ENCODE measurements at regions not wholly inside any gene's neighbourhood (a gene's known extent, or its start where the extent isn't known, plus 50 kb on each side); places are given as distances from the start of the nearest gene placed in this dataset.
A peak's percentile ranks its signal among the peaks of the same experiment; 100 is the strongest.

DNA sequence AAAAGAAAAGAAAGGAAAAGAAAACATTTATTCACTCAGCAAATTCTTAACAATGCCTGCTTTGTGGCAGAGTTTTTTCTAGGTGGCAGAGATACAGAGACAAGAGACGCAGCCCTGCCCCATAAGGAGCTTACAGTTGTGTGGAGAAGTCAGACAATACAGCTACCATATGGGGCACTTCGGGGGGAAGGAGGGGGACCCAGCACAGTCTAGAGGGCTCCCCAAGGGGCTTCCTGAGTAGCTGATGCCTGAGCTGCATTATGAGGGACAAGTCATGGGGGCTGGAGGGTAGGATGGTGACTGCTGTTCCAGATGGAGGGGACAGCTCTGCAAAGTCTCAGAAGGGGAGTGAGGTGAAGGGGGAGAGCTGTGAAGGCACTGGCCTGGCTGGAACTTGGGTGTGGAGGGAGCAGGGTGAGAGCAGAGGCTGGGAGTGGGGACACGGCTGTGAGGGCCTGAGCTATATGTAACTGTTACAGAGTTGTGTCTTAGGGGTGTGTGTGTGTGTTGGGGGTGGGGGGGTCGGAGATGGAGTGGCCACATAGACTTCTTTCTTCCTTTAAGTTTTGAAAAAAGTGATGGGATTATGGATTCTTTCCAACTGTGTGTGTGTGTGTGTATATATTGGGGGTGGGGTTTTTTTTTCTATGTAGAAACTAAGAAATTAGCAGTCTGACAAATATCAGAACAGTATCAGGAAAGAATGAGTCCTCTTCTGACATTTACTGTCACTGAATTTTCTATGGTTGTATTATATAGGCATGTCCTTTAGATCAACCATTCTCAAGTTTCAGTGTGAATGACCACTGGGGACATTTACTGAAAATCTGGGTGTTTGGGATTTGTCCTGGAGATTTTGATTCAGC is 66.0 kb upstream of the HAAO start:
- Histone ChIP-seq H3K27me3 (no peaks in the 10 kb centered on the region), H3K9me3 (peaks cover 0 to 21% (median 4%) of the 10 kb centered on the region in 4 donors), H3K27ac (no peak overlapping the region), H3K36me3 (no peaks in the 10 kb centered on the region), H3K4me3 (no peak overlapping the region), H3K4me1 (peaks cover 3 to 21% (median 17%) of the 10 kb centered on the region in 4 donors)
- 69 to 72% methylated on average over 4 of the region's 4 CpGs for WGBS, 2 donors
- no peak for DNase-seq (ENCODE audit: low spot score in 2 of 2)
- no peak for TF ChIP-seq POLR2A (IDR thresholded peaks at IDR 0.05)
- TF ChIP-seq EP300 (IDR thresholded peaks at IDR 0.05): no peak
- TF ChIP-seq, protein P1, sequence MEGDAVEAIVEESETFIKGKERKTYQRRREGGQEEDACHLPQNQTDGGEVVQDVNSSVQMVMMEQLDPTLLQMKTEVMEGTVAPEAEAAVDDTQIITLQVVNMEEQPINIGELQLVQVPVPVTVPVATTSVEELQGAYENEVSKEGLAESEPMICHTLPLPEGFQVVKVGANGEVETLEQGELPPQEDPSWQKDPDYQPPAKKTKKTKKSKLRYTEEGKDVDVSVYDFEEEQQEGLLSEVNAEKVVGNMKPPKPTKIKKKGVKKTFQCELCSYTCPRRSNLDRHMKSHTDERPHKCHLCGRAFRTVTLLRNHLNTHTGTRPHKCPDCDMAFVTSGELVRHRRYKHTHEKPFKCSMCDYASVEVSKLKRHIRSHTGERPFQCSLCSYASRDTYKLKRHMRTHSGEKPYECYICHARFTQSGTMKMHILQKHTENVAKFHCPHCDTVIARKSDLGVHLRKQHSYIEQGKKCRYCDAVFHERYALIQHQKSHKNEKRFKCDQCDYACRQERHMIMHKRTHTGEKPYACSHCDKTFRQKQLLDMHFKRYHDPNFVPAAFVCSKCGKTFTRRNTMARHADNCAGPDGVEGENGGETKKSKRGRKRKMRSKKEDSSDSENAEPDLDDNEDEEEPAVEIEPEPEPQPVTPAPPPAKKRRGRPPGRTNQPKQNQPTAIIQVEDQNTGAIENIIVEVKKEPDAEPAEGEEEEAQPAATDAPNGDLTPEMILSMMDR (IDR thresholded peaks at IDR 0.05): no peak

DNA sequence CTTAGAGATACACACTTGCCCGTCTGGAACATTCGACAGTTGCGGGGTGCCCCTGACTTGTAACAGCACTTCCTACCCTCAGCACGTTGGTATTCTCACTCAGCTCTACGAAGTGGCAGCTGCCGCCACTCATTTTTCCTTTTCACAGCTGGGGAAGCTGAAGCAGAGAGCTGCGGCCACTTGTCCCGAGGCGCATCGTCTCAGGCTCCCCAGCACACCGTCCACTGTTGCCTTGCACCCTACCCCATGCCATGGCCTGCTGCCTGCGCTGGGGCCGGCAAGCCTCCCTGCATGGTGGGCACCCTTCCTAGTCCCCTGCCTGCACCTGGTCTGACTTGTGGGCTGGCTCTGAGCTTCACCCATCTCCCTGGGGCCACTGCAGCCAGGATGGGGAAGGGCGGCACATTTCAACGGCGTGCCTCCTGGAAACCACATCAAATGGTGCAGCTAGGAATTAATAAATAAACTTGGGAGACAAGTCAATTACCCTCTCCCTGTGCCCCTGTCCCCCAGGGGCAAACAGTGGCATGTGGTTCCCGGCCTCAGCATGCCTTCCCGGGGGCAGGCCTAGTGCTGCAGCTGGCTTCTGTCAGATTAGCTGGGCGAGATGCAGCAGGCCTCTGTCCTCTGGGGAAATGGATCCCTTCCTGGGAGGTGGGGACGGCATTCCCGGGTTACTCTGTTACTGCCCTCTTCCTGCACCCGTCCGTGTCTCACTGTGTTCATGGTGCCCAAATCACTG is 64.7 kb upstream of the HAAO start:
- TF ChIP-seq POLR2A (IDR thresholded peaks at IDR 0.05) (no peak), EP300 (IDR thresholded peaks at IDR 0.05) (no peak)
- TF ChIP-seq, protein P1 (IDR thresholded peaks at IDR 0.05): no peak
- no peak overlapping the region for H3K4me3 ChIP-seq
- WGBS, 2 donors: 86 to 90% methylated on average over 22 to 23 of the region's 23 CpGs
- H3K9me3 ChIP-seq: peaks cover 0 to 21% (median 4%) of the 10 kb centered on the region in 4 donors
- no peaks in the 10 kb centered on the region for H3K27me3 ChIP-seq
- peaks cover 3 to 31% (median 20%) of the 10 kb centered on the region in 4 donors for H3K4me1 ChIP-seq
- H3K36me3 ChIP-seq: no peaks in the 10 kb centered on the region
- DNase-seq (ENCODE audit: low spot score in 2 of 2): no peak
- H3K27ac ChIP-seq: no peak overlapping the region

GRCh38 chr2:42856106-42856860 is 63.9 kb upstream of the HAAO start:
- H3K27ac ChIP-seq: peak overlapping the region in 1 of 4 donors; percentile 88
- no peak overlapping the region for H3K4me3 ChIP-seq
- 94 to 96% methylated on average over 16 of the region's 16 CpGs for WGBS, 2 donors
- no peaks in the 10 kb centered on the region for H3K36me3 ChIP-seq
- no peaks in the 10 kb centered on the region for H3K27me3 ChIP-seq
- no peak for DNase-seq (ENCODE audit: low spot score in 2 of 2)
- peaks cover 3 to 37% (median 20%) of the 10 kb centered on the region in 4 donors for H3K4me1 ChIP-seq
- H3K9me3 ChIP-seq: peaks cover 0 to 21% (median 4%) of the 10 kb centered on the region in 4 donors
- TF ChIP-seq, protein P1 (IDR thresholded peaks at IDR 0.05): no peak
- no peak for TF ChIP-seq EP300 (IDR thresholded peaks at IDR 0.05)

DNA sequence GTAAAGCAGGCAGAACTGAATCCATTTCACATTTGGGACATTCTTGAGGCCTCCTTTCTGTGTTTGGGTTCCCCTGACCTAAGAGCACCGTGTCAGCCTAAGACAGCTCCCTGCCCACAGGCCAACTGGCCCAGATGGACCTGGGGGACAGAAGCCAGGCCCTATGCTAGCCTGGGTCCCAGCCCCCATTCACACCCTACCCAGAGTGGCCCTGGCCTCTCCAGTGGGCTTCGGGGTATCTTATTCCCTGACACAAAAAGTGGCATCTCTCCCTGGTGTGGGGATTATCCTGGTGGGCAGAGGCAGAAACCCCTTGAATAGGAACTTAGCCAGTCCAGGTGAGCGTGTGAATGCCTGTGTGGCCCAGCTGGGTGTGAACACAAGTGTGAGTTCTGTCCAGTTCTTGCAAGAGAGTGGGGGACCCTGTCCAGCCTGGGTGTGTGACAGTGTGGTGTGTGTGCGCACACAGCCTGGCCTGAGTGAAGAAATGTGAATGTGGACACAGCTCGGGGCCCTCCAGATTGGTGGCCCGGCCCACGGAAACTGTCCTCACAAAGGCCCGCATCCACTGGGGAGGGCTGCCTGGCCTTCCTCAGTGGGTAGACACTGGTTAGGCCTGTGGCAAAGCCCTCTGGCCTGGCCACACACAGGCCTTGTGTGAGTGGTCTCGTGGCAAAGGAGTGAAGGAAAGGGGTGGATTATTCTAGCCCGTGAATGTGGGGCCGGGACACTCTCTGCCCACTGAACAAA is 63.0 kb upstream of the HAAO start:
- Histone ChIP-seq H3K4me3 (no peak overlapping the region), H3K27me3 (no peaks in the 10 kb centered on the region), H3K27ac (peak overlapping the region; percentile 70 to 88 (median 74)), H3K36me3 (no peaks in the 10 kb centered on the region), H3K9me3 (peaks cover 0 to 18% (median 4%) of the 10 kb centered on the region in 4 donors), H3K4me1 (peaks cover 3 to 40% (median 20%) of the 10 kb centered on the region in 4 donors)
- TF ChIP-seq POLR2A (IDR thresholded peaks at IDR 0.05) (no peak), EP300 (IDR thresholded peaks at IDR 0.05) (no peak)
- TF ChIP-seq, protein P1 (IDR thresholded peaks at IDR 0.05): no peak
- no peak for DNase-seq (ENCODE audit: low spot score in 2 of 2)
- 69 to 80% methylated on average over 11 of the region's 11 CpGs for WGBS, 2 donors

All from tibial nerve (tissue), 4 donors.